ENCODE measurements at regions not wholly inside any gene's neighbourhood (a gene's known extent, or its start where the extent isn't known, plus 50 kb on each side); places are given as distances from the start of the nearest gene placed in this dataset.

DNA sequence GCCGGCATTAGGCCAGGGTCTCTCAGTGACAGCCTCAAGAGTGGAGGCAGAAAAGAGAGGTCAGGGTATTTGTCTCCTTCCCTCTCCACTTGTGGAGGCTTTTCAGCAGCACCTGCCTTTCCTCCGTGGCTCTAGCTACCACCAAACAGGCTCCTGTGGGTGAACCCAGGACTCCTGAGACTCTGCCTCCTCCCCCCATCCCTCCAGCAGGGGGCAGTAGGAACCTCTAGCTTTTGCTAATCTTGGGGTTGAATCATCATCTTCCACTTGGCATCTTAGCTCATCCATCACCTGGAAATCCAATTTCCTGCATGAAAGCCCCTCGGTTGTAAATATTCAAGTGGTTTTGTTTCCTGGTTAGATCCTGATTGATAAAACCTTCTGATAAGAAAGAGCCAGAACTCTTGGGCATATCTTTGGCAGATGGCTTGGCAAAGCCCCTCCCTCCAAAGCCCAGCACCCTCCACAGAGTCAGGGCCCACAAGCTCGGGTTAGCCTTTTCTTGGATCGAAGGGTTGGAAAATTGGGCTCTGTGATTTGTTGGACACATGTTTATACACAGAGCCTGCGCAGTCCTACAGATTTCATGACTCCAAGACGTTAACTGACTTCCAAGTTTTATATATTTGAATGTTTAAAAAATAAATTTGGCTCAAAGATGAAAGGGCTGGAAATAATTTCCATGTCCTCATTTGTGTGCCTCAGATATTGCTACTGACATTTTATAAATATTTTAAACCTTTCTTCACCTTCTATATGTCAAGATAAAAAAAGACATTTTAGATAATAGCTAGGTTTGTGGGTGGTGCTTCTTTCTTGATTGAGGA, 322.1 kb downstream of the MAP2K4 start:
- peak; percentile 31 for DNase-seq
- H3K4me1 Mint-ChIP-seq (ENCODE audit: low read depth, unreplicated experiment): no peaks in the 10 kb centered on the region
- peak; percentile 24 for TF ChIP-seq CTCF (IDR thresholded peaks at IDR 0.05; ENCODE audit: unreplicated experiment)
- no peak overlapping the region for H3K27ac Mint-ChIP-seq (ENCODE audit: unreplicated experiment)
- no peak overlapping the region for H3K4me3 Mint-ChIP-seq (ENCODE audit: low read depth, unreplicated experiment)
- no peaks in the 10 kb centered on the region for H3K27me3 Mint-ChIP-seq (ENCODE audit: unreplicated experiment)
- H3K36me3 Mint-ChIP-seq (ENCODE audit: insufficient read depth, unreplicated experiment): no peaks in the 10 kb centered on the region
- CTCF ChIA-PET: interaction anchor here (0.7 to 0.8 kb wide), 2 partner anchors 177 to 324 kb away, joined by 3 read pairs; no protein-coding TSS in a partner anchor
- peaks cover 18% of the 10 kb centered on the region for H3K9me3 Mint-ChIP-seq (ENCODE audit: low read depth, unreplicated experiment)
- intact Hi-C loops (cut with micrococcal nuclease; ENCODE audit: unreplicated experiment): no loop called here
- no TSS peak for BruUV-seq (replicated peaks)

- intact Hi-C loops (cut with micrococcal nuclease; ENCODE audit: unreplicated experiment): no loop called here
- no peaks in the 10 kb centered on the region for H3K4me1 Mint-ChIP-seq (ENCODE audit: low read depth, unreplicated experiment)
- no peak for TF ChIP-seq CTCF (IDR thresholded peaks at IDR 0.05; ENCODE audit: unreplicated experiment)
- BruUV-seq (replicated peaks): no TSS peak
- DNase-seq: no peak
- H3K27me3 Mint-ChIP-seq (ENCODE audit: unreplicated experiment): no peaks in the 10 kb centered on the region
- no peak overlapping the region for H3K27ac Mint-ChIP-seq (ENCODE audit: unreplicated experiment)
- peaks cover 14% of the 10 kb centered on the region for H3K9me3 Mint-ChIP-seq (ENCODE audit: low read depth, unreplicated experiment)
- CTCF ChIA-PET: interaction anchor here (0.7 kb wide), 1 partner anchor 1576 kb away, joined by 3 read pairs; no protein-coding TSS in a partner anchor
- H3K36me3 Mint-ChIP-seq (ENCODE audit: insufficient read depth, unreplicated experiment): no peaks in the 10 kb centered on the region
- no peak overlapping the region for H3K4me3 Mint-ChIP-seq (ENCODE audit: low read depth, unreplicated experiment)
Measured at GRCh38 chr17:12348476-12348875, 317.2 kb upstream of the MYOCD start.

DNA sequence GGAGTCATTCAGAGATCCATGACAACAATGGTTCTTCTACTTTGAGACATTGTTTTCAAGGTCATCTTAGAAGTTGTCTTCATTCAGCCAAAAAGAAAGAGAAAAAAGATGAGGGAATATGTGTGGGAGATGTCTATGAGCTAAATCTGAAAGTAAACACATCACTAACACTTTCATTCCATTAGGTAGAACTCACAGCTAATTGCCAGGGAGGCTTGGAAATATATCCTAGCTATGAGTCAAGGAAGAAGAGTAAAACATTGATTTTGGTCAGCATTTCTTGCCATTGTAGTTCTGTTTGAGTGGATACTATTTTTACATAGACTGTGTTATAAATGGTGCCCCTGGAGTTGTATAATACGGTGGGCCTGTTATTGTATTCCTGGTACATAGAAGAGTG, 316.4 kb upstream of the MYOCD start:
- no peaks in the 10 kb centered on the region for H3K27me3 Mint-ChIP-seq (ENCODE audit: unreplicated experiment)
- H3K9me3 Mint-ChIP-seq (ENCODE audit: low read depth, unreplicated experiment): peaks cover 11% of the 10 kb centered on the region
- no peak for DNase-seq
- no peak overlapping the region for H3K4me3 Mint-ChIP-seq (ENCODE audit: low read depth, unreplicated experiment)
- no peaks in the 10 kb centered on the region for H3K4me1 Mint-ChIP-seq (ENCODE audit: low read depth, unreplicated experiment)
- no peaks in the 10 kb centered on the region for H3K36me3 Mint-ChIP-seq (ENCODE audit: insufficient read depth, unreplicated experiment)
- intact Hi-C loops (cut with micrococcal nuclease; ENCODE audit: unreplicated experiment): no loop called here
- no peak for TF ChIP-seq CTCF (IDR thresholded peaks at IDR 0.05; ENCODE audit: unreplicated experiment)
- H3K27ac Mint-ChIP-seq (ENCODE audit: unreplicated experiment): no peak overlapping the region
- CTCF ChIA-PET: no interaction called here
- BruUV-seq (replicated peaks): no TSS peak

DNA sequence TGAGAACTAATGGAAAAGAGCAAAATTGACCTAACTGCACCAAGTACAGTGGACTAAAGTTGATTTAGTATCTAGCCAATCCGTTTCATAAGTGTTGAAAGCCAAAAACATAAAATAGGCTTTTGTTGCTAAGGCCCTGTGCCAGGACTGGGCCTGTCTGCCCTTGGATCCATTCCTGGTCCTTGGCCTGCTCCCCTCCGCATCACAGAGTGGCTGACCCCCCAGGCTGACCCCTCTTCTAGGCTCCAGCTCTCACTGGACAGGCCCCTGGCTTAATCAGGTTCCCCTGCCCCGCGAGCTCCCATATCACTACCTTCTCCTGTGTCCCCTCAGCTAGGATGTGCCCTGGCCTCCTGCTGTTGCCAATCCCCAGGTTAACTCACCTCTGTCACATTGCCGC, 313.6 kb upstream of the MYOCD start:
- Mint-ChIP-seq H3K4me1 (ENCODE audit: low read depth, unreplicated experiment) (no peaks in the 10 kb centered on the region), H3K4me3 (ENCODE audit: low read depth, unreplicated experiment) (no peak overlapping the region), H3K27ac (ENCODE audit: unreplicated experiment) (no peak overlapping the region), H3K27me3 (ENCODE audit: unreplicated experiment) (no peaks in the 10 kb centered on the region), H3K9me3 (ENCODE audit: low read depth, unreplicated experiment) (peaks cover 10% of the 10 kb centered on the region), H3K36me3 (ENCODE audit: insufficient read depth, unreplicated experiment) (no peaks in the 10 kb centered on the region)
- no TSS peak for BruUV-seq (replicated peaks)
- DNase-seq: no peak
- TF ChIP-seq CTCF (IDR thresholded peaks at IDR 0.05; ENCODE audit: unreplicated experiment): no peak
- CTCF ChIA-PET: no interaction called here
- intact Hi-C loops (cut with micrococcal nuclease; ENCODE audit: unreplicated experiment): no loop called here
